Lung (tissue), 11 donors: ENCODE measurements at regions not wholly inside any gene's neighbourhood (a gene's known extent, or its start where the extent isn't known, plus 50 kb on each side); places are given as distances from the start of the nearest gene placed in this dataset.

ENCODE experiments used
- ATAC-seq: fragments of 200-7000 bp; cut with Tn5 transposase; one replicate; pipeline ENCODE4 v1.9.1; 2020; ENCODE audit warnings: moderate number of reproducible peaks; ENCODE audit not compliant: insufficient read depth, low FRiP score
- DNase-seq, 3 donors: peaks; one replicate each; pipeline ENCODE4 v3.0.0-alpha.2; 2013 to 2017
- H3K27ac ChIP-seq, 2 donors: one replicate each; pipeline ENCODE4 v1.5.1; 2013; ENCODE audit warnings: mild to moderate bottlenecking in 2 of 2, moderate library complexity in 2 of 2, control low read depth in 1 of 2, inconsistent platforms in 1 of 2, low read depth in 1 of 2, low read length in 1 of 2
- H3K27me3 ChIP-seq, 3 donors: one replicate each; pipeline ENCODE4 v1.5.1; 2013; ENCODE audit warnings: low read length in 2 of 3; ENCODE audit not compliant: control insufficient read depth in 3 of 3, insufficient read depth in 3 of 3
- H3K36me3 ChIP-seq, 4 donors: one replicate each; pipeline ENCODE4 v1.5.1; 2013; ENCODE audit warnings: low read length in 4 of 4, mild to moderate bottlenecking in 1 of 4, moderate library complexity in 1 of 4; ENCODE audit not compliant: control insufficient read depth in 4 of 4, insufficient read depth in 4 of 4
- H3K4me1 ChIP-seq, 5 donors: one replicate each; pipeline ENCODE4 v1.5.1; 2013; ENCODE audit warnings: low read length in 5 of 5, mild to moderate bottlenecking in 2 of 5, moderate library complexity in 1 of 5; ENCODE audit not compliant: control insufficient read depth in 5 of 5, insufficient read depth in 5 of 5
- H3K4me3 ChIP-seq: one replicate; pipeline ENCODE4 v1.5.1; 2013; ENCODE audit warnings: mild to moderate bottlenecking, control low read depth, moderate library complexity
- H3K9ac ChIP-seq, 2 donors: one replicate each; pipeline ENCODE4 v1.5.1; 2013; ENCODE audit warnings: low read length in 2 of 2, control low read depth in 1 of 2; ENCODE audit not compliant: insufficient read depth in 1 of 2
- H3K9me3 ChIP-seq, 4 donors: one replicate each; pipeline ENCODE4 v1.5.1; 2013; ENCODE audit warnings: low read length in 3 of 4, mild to moderate bottlenecking in 1 of 4, moderate library complexity in 1 of 4; ENCODE audit not compliant: control insufficient read depth in 4 of 4, insufficient read depth in 3 of 4
- WGBS, 2 donors: extraction: QIAGEN DNeasy Blood & Tissue Kit; methylation state at CpG; one replicate each; pipeline ENCODE4 v1.1.7; 2013; 5-methylcytosine and 5-hydroxymethylcytosine counted together
- TF ChIP-seq, protein P1 (sequence below): IDR thresholded peaks from 2 replicates; pipeline ENCODE4 v1.5.1; 2012; ENCODE audit warnings: mild to moderate bottlenecking; ENCODE audit errors: control extremely low read depth, extremely low read depth
- donor health status: control.
- donor health status: control.
- donor health status: Bipolar disorder and iron deficiency.
- donor health status: healthy.
- donor health status: DM: yes; HTN: yes; CAD: no.

DNA sequence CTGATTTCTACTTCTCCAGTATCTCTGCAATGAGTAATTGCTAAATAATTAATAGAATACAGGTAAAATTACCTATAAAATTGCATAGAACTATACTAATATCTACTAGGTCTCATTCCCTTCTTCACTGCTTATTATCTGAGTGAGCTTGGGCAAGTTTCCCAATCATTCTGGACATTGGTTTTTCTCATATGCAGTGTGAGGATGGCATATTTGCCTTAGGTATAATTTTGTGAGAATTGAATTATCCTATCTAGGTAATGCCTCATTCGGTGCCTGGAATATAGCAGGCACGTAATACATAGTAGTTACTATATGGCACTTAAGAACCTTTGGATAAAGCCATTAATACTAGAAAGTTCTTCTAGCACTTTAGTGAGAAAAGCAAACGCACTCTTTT, 434.7 kb downstream of the GATA3 start:
- Histone ChIP-seq H3K36me3 (no peaks in the 10 kb centered on the region), H3K9me3 (no peaks in the 10 kb centered on the region), H3K27ac (no peak overlapping the region), H3K4me1 (no peaks in the 10 kb centered on the region), H3K27me3 (peaks cover 0 to 3% (median 0%) of the 10 kb centered on the region in 3 donors), H3K9ac (no peak overlapping the region), H3K4me3 (no peak overlapping the region)
- DNase-seq = no peak
- no peak for ATAC-seq
- TF ChIP-seq, protein P1, sequence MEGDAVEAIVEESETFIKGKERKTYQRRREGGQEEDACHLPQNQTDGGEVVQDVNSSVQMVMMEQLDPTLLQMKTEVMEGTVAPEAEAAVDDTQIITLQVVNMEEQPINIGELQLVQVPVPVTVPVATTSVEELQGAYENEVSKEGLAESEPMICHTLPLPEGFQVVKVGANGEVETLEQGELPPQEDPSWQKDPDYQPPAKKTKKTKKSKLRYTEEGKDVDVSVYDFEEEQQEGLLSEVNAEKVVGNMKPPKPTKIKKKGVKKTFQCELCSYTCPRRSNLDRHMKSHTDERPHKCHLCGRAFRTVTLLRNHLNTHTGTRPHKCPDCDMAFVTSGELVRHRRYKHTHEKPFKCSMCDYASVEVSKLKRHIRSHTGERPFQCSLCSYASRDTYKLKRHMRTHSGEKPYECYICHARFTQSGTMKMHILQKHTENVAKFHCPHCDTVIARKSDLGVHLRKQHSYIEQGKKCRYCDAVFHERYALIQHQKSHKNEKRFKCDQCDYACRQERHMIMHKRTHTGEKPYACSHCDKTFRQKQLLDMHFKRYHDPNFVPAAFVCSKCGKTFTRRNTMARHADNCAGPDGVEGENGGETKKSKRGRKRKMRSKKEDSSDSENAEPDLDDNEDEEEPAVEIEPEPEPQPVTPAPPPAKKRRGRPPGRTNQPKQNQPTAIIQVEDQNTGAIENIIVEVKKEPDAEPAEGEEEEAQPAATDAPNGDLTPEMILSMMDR = no peak
- WGBS, 2 donors = 92 to 99% methylated on average over 3 of the region's 3 CpGs

- TF ChIP-seq, protein P1 = no peak
- DNase-seq (no peak), ATAC-seq (no peak)
- Histone ChIP-seq H3K27ac (no peak overlapping the region), H3K36me3 (no peaks in the 10 kb centered on the region), H3K9ac (no peak overlapping the region), H3K27me3 (peaks cover 0 to 3% (median 0%) of the 10 kb centered on the region in 3 donors), H3K4me3 (no peak overlapping the region), H3K4me1 (no peaks in the 10 kb centered on the region), H3K9me3 (no peaks in the 10 kb centered on the region)
- 70 to 75% methylated on average over 6 of the region's 6 CpGs for WGBS, 2 donors
Measured at GRCh38 chr10:8489823-8490222, 435.3 kb downstream of the GATA3 start.

DNA sequence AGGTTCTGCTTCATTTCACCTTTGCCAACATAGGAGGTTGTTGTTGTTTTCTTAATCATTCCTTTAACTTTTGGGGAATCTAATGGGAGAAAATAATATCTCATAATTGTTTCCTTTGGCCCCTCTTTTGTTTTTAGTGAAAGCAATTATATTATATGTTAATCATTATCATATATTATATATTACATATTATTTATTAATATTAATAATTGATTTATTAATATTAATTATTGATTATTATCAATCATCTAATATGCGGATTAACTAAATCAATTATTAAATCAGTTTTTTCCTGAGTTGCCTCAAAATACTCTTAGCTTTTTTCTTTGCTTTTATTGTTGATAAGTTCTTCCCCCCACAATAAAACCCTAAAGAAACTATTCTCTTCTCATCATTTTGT, 443.8 kb downstream of the GATA3 start:
- H3K27me3 ChIP-seq = peaks cover 0 to 9% (median 0%) of the 10 kb centered on the region in 3 donors
- H3K4me1 ChIP-seq = no peaks in the 10 kb centered on the region
- TF ChIP-seq, protein P1 = no peak
- H3K36me3 ChIP-seq = no peaks in the 10 kb centered on the region
- ATAC-seq = no peak
- H3K9me3 ChIP-seq = no peaks in the 10 kb centered on the region
- 90 to 95% methylated on average over 1 of the region's 1 CpG for WGBS, 2 donors
- DNase-seq = no peak
- no peak overlapping the region for H3K9ac ChIP-seq
- no peak overlapping the region for H3K4me3 ChIP-seq
- H3K27ac ChIP-seq = no peak overlapping the region

GRCh38 chr10:8498881-8499280, 444.4 kb downstream of the GATA3 start:
- Histone ChIP-seq H3K27me3 (peaks cover 0 to 11% (median 0%) of the 10 kb centered on the region in 3 donors), H3K27ac (no peak overlapping the region), H3K36me3 (no peaks in the 10 kb centered on the region), H3K9ac (no peak overlapping the region), H3K9me3 (no peaks in the 10 kb centered on the region), H3K4me3 (no peak overlapping the region), H3K4me1 (no peaks in the 10 kb centered on the region)
- TF ChIP-seq, protein P1 = no peak
- WGBS, 2 donors = 77 to 86% methylated on average over 4 of the region's 4 CpGs
- ATAC-seq (no peak), DNase-seq (no peak)
